GM21367 (cell line): ENCODE measurements at regions not wholly inside any gene's neighbourhood (a gene's known extent, or its start where the extent isn't known, plus 50 kb on each side); places are given as distances from the start of the nearest gene placed in this dataset.
"Not testable (repeated sequence)": the region's sequence is repeated elsewhere in the genome, so short reads cannot be mapped to it uniquely, and the experiment has no call there.

Source experiments
- ATAC-seq: cut with Tn5 transposase; IDR thresholded peaks from one replicate; pipeline ENCODE4 v1.9.1; 2021; ENCODE audit not compliant: unreplicated experiment

- no peak for ATAC-seq
These were observed 249.6 kb upstream of the LRP1B start for GRCh38 chr2:142380372-142380771.

DNA sequence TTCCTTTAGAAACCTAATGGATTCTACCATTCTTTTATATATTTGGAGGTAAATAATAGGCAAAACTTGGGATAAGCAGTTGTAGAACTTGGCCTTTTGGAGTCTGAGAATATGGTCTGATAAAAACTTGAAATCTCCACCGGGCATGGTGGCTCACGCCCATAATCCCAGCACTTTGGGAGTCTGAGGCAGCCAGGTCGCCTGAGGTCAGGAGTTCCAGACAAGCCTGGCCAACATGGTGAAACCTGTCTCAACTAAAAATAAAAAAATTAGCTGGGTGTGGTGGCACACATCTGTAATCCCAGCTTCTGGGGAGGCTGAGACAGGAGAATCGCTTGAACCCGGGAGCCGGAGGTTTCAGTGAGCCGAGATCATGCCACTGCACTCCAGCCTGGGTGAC is 231.3 kb upstream of the LRP1B start:
- ATAC-seq, result not testable (repeated sequence)

DNA sequence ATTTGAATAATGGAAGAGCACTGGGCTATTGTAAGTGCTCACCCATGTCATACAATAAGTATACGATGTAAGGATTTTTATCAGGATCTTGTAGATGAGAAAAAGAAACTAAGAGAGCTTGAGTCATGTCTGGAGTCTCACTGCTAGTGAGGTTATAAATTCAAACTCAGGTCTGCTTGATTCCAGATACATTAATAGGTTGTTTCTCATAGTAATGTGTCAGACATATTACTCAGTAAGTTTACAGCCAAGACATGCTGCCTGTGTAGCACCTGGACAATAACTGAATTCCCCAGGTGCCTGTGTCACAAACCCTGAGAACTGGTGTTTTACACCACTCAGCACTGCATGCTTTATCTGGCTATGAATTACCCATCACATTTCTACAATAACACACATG is 216.9 kb upstream of the LRP1B start:
- no peak for ATAC-seq

DNA sequence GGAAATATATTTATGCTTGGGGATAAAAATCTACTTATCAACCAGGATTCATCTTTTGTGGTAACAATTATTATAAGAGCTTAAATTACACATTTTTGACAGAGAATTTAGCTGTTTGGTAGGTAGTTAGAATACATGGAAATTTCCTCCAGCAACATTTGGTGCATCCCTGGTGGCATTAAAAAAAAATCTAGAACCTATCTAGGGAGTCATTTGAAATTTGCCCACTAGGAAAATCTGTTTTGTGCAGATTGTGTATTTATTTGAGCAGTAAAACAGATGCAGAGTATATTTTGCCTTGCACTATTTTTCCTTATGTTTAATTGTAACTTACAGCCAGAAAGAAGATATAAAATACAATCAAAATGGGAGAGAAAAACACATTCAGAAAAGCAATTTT is 208.4 kb upstream of the LRP1B start:
- no peak for ATAC-seq

GRCh38 chr2:142332196-142332595 is 201.4 kb upstream of the LRP1B start:
- ATAC-seq, result no peak

- ATAC-seq, result no peak
These were observed 199.6 kb upstream of the LRP1B start for GRCh38 chr2:142330458-142330857.

DNA sequence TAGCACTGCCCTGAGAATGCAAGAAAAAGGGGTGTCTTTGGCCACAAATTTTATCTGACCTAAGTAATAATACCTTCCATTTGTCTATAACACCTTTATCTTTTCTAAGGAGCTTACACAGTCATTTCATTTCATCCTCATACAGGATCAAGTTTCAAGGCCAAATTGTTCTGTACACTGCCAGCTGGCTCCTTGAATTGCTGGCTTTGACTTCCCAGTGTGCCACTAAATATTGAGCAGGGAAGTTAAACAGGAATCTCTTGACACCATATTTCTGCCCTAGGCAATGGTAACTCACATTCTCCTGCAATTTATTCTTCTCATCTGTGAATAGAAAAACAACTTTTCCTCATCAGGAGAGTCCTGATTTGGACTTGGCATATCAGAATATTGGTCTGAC is 195.1 kb upstream of the LRP1B start:
- ATAC-seq, result no peak

DNA sequence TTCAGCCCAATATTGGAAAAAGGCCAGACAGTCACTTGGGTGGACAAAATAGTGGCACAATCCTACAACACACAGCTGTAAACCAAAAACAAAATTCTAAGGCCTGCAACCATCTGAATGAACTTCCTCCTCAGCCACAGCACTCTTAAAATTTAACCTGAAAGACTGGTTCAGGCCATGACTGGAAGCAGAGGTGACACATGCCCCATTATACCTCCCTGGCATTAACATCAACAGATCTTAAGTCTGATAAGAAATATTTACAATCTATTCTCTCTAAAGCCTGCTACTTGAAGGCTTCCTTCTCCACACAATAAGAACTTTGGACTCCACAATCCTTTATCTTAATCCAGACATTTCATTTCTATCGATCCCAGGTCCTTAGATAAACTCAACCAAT is 192.4 kb upstream of the LRP1B start:
- ATAC-seq, result no peak

DNA sequence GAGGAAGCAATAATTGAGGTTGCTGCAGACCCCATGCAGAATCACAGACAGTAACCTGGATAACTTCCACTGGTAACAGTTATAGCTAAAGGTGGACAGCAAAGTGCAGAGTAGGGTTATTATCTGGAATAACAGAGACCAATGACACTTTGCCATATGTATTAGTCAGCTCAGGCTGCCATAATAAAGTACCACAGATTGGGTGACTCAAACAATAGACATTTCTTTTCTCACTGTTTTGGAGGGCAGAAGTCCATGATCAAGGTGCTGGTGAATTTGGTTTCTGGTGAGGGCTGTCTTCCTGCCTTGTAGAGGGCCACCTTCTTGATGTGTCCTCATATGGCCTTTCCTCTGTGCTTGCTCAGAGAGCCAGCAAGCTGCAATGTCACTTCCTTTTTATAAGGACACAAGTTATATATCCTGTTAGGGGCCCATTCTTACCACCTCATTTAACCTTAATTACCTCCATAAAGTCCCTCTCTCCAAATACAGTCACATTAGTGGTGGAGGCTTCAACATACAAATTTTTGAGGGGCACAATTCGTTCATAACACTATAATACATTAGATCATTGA is 191.0 kb upstream of the LRP1B start:
- ATAC-seq, result no peak

DNA sequence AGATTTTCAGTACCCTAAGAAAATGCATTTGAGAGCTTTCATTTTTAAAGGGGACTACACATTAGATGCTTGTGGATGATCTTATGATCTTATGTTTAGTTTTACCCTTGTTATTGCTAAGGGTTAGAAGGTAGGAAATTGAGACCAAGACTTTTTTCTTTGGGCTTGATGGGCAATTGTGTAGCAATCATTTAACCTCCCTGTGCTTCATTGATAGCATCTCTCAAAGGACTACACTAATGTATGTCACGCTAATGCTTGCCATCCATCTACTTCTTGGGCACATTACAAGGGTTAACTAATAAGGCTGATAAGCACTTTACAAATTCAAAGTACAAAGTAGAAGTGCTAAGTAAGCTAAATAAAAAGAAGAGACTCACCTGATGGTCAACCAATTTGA is 189.3 kb upstream of the LRP1B start:
- ATAC-seq, result no peak

DNA sequence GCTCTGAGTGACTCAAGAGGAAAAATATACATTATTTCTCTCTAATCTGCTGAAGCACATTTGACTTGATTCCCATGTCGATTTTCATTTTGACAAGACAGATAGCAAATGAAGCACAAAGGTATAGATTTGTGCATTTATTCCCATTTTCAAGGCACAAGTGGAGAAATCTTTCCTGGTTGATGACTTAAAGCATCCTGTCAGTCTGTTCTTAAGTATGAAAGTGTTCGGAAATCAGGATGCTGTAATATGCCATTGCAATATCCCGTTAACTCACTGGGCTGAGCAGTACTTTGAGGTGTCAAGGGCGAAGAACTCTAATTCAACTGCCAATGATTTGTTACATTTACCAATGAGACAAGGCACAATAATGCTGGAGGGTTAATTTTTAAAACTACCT is 185.2 kb upstream of the LRP1B start:
- no peak for ATAC-seq

GRCh38 chr2:142315346-142315745 is 184.5 kb upstream of the LRP1B start:
- no peak for ATAC-seq

- no peak for ATAC-seq
These were observed 183.3 kb upstream of the LRP1B start for GRCh38 chr2:142314164-142314563.

DNA sequence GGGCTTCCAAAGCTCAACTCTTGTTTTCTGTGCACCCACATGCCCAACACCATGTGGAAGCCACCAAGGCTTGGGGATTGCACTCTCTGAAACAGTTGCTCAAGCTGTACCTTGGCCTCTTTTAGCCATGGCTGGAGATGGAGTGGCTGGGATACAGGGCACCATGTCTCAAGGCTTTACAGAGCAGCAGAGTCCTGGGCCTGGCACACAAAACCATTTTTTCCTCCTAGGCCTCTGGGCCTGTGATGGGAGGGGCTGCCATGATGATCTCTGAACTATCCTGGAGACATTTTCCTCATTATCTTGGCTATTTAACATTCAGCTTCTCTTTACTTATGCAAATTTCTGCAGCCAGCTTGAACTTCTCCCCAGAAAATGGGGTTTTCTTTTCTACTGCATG is 179.7 kb upstream of the LRP1B start:
- no peak for ATAC-seq

DNA sequence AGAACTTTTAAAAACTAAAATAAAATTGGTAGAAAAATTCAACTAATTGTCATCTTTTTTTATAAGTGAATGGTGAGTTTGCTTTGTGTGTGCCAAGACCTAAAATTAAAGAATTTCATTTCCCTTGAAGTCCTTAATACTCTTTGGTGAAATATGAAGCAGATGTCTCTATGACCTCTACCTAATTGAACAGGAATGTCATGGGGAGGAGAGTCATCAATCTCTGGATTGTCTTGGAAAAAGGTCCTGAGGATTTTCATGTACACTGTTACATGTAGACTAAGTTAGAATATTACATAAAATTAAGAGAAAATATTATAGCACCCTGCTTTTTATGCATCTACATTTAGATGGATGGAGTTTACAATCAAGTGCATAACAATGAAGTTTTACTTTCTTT is 177.9 kb upstream of the LRP1B start:
- ATAC-seq, result no peak

GRCh38 chr2:142307616-142308115 is 176.8 kb upstream of the LRP1B start:
- ATAC-seq, result no peak

- no peak for ATAC-seq
These were observed 176.3 kb upstream of the LRP1B start for GRCh38 chr2:142307086-142307485.

DNA sequence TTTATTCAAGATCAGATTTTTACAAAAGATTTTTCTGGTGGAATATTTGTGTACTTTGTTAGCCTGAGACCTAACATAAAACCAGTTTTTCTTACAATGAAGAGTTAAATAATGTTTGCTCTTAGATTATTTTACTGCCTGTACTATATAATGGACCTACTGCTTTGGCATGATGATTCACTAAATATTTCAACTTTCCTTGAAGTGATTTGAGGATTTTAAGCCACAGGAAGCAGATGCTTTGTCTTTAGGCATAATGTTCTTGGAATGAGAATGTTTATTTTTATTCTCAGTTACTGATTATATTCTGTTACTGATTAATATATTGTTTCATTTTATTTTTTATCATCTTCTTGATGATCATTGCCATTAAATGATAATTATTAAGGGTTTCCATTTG is 175.3 kb upstream of the LRP1B start:
- no peak for ATAC-seq

DNA sequence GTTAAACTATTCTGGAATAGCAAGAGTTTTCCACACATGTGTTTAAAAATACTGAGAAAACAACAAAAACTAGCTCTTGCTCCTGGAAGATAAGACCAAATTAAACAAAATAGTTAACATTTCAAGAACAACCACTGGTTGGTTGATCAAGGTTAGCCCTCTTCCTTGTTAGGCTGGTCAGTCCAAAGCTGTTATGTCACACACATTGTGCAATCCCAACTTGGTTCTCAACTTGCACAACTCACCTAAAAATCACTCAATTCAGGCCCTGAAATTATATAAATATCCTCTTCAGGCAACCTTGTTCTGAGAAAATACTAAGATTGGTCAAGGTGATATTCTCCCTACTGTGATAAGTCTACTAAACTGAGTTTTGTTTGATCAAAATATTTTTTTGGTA is 169.7 kb upstream of the LRP1B start:
- no peak for ATAC-seq

GRCh38 chr2:142299021-142299420 is 168.2 kb upstream of the LRP1B start:
- ATAC-seq, result no peak

DNA sequence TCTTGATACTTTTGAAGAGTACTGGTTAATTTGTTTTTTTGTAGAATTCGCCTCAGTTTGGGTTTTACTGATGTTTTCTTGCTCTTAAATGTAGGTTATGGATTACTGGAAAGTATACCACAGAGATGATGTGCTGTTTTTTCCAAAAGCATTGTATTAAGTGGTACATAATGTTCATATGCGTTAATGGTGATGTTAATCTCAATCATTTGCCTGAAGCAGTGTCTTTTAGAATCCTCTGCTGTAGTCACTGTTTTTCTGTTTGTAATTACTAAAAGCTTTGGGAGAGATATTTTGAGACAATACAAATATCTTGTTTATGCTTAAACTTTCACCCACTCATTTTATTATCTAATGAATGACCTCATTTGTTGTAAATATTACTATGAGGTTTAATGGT is 163.4 kb upstream of the LRP1B start:
- no peak for ATAC-seq

GRCh38 chr2:142291969-142292368 is 161.2 kb upstream of the LRP1B start:
- ATAC-seq, result no peak

DNA sequence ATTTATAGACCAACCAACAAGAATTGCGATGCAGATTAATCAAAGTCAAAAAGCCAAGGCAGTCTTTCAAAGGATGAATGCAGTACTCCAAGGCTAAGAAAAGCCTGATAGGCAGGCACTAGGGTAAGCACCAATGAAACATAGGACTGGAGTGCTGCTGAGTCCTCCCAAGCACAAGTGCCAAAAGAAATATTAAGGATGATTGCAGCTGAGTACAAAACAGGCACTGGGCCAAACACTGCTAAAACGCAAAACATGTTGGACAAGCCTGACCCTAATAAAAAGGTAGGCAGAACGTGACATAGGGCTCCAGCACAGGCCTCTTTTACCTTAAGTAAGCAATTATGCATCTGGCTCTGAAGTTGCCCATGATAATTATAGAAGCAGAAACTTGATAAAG is 160.1 kb upstream of the LRP1B start:
- no peak for ATAC-seq

DNA sequence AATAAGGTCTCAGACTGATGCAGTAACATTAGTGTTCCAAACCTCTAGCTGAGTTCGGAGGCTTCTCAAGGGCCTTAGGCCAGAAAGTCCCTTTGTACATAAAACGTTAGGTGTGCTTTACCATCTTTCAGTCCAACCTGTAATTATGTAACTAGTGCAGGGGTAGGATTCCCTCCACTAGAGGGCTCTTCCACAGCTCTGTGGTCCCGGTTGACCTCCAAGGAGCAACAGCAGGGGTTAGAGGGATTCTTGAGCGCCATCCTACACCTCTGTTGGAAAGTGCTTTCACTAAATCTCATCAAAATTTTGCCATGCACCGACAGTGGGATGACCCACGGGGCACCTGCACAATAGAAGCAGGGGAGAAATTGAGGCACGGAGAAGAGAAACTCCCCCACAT is 155.8 kb upstream of the LRP1B start:
- ATAC-seq, result peak; percentile 62
